ENCODE measurements at regions not wholly inside any gene's neighbourhood (a gene's known extent, or its start where the extent isn't known, plus 50 kb on each side); places are given as distances from the start of the nearest gene placed in this dataset.
A peak's percentile ranks its signal among the peaks of the same experiment; 100 is the strongest.

DNA sequence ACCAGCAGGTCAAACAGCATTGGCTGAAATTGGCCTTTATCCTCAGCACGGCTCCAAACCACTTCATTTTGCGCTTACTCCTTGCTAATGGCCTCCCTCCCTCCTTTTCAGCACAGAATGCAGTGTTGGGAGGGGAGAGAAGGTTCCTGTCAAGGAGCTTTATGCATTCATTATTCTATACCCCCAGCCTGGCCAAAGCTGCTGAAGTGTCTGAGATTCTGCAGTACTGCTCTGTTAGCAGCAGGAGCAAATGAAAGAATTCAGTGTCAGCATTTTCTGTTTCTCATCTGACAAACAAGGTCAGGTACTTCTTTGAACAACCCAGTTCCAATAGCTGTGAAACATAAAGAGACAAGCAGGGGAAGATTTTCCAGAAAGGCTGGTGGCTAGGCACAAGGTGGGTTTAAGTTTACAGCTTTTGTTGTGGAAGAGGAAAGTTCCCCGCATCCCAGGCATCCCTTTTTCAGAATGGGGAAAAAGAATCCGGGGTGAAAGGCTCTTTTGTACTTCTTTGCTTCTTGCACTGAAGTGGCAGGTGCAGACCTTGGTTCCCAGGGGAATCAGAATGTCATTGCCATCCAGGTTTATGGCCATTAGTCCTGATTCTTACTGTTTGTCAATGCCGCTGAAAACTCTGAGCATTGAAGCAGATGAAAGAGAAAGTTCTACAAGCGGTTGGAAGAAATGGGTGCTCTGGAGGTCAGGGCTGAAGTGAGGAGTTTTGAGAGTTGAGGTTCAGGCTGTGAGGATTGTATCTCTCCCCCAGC, 109.3 kb upstream of the APC start:
- DNase-seq (ENCODE audit: low read depth) = no peak
- peaks cover 3% of the 10 kb centered on the region for H3K4me1 Mint-ChIP-seq (ENCODE audit: low read depth, unreplicated experiment)

DNA sequence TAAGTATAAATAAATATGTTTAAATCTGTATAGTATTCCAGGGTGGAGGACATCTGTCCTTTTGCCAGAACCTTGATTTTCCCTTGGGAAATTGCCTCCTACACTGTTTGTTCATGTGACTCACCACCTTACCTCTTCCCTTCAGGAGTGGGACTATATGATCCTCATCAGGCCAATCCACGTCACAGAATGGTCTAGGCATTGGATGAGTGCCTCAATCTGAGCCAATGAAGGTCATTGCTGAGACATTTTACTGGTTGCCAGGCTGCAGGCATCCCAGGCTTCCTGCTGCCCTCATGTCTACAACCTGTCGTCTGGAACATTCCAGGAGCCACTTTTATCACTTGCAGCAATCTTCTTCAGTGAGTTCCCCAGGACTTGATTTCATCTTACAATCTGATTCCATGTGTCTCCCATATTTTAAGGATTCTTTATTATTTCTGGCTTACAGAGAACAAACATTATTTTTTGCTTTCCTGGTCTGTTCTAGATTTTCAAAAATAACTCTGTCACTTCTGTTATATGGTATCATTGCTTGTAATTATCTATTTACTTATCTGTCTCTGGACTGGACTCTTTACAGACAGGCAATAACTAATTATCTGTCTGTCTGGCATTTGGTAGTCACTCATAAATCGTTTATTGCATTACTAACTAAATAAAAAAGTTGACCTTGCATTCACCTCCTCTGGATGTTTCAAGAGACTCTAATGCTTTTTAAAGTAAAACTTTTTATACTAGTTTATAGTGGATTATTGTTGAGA, 107.3 kb upstream of the APC start:
- Histone ChIP-seq H3K9me3 (ENCODE audit: insufficient read depth, low read depth, low read length) (peaks cover 2% of the 10 kb centered on the region), H3K4me1 (ENCODE audit: insufficient read depth, low read length) (no peaks in the 10 kb centered on the region), H3K36me3 (ENCODE audit: insufficient read depth, low read length) (no peaks in the 10 kb centered on the region), H3K79me2 (ENCODE audit: insufficient read depth, low read length) (no peaks in the 10 kb centered on the region), H3K27ac (ENCODE audit: low read depth, low read length) (no peak overlapping the region), H3K4me3 (ENCODE audit: insufficient read depth, low read depth, low read length) (no peak overlapping the region), H2AFZ (ENCODE audit: low read depth, low read length) (no peak overlapping the region), H3K27me3 (ENCODE audit: insufficient read depth, low read length) (no peaks in the 10 kb centered on the region), H4K20me1 (ENCODE audit: insufficient read depth, low read length) (no peaks in the 10 kb centered on the region), H3K9ac (ENCODE audit: low read length) (no peak overlapping the region), H3K4me2 (ENCODE audit: low read length) (no peak overlapping the region)
- DNase-seq (ENCODE audit: low read depth) (no peak), FAIRE-seq (no peak)
- Mint-ChIP-seq H3K4me1 (ENCODE audit: low read depth, unreplicated experiment) (peaks cover 7% of the 10 kb centered on the region), H3K27me3 (ENCODE audit: low read depth, unreplicated experiment) (peaks cover 5% of the 10 kb centered on the region), H3K27ac (ENCODE audit: unreplicated experiment) (no peak overlapping the region), H3K36me3 (ENCODE audit: low read depth, unreplicated experiment) (no peaks in the 10 kb centered on the region), H3K9me3 (ENCODE audit: unreplicated experiment) (peaks cover 3% of the 10 kb centered on the region), H3K4me3 (ENCODE audit: unreplicated experiment) (no peak overlapping the region)
- no peak for TF ChIP-seq EZH2 (IDR thresholded peaks at IDR 0.05; ENCODE audit: insufficient read depth, low read length)
- TF ChIP-seq, protein P1, sequence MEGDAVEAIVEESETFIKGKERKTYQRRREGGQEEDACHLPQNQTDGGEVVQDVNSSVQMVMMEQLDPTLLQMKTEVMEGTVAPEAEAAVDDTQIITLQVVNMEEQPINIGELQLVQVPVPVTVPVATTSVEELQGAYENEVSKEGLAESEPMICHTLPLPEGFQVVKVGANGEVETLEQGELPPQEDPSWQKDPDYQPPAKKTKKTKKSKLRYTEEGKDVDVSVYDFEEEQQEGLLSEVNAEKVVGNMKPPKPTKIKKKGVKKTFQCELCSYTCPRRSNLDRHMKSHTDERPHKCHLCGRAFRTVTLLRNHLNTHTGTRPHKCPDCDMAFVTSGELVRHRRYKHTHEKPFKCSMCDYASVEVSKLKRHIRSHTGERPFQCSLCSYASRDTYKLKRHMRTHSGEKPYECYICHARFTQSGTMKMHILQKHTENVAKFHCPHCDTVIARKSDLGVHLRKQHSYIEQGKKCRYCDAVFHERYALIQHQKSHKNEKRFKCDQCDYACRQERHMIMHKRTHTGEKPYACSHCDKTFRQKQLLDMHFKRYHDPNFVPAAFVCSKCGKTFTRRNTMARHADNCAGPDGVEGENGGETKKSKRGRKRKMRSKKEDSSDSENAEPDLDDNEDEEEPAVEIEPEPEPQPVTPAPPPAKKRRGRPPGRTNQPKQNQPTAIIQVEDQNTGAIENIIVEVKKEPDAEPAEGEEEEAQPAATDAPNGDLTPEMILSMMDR (IDR thresholded peaks at IDR 0.05; ENCODE audit: insufficient read depth, low read depth, low read length) = no peak

More for the DNA sequence above, 109.3 kb upstream of the APC start:
- H3K36me3 Mint-ChIP-seq (ENCODE audit: low read depth, unreplicated experiment) = no peaks in the 10 kb centered on the region
- FAIRE-seq = no peak
- no peak for TF ChIP-seq EZH2 (IDR thresholded peaks at IDR 0.05; ENCODE audit: insufficient read depth, low read length)
- TF ChIP-seq, protein P1 (IDR thresholded peaks at IDR 0.05; ENCODE audit: insufficient read depth, low read depth, low read length) = no peak
- peak overlapping the region; percentile 41 for H3K4me2 ChIP-seq (ENCODE audit: low read length)
- no peaks in the 10 kb centered on the region for H3K79me2 ChIP-seq (ENCODE audit: insufficient read depth, low read length)
- no peak overlapping the region for H3K4me3 ChIP-seq (ENCODE audit: insufficient read depth, low read depth, low read length)
- H2AFZ ChIP-seq (ENCODE audit: low read depth, low read length) = no peak overlapping the region
- H3K9me3 Mint-ChIP-seq (ENCODE audit: unreplicated experiment) = peaks cover 3% of the 10 kb centered on the region
- H3K27ac Mint-ChIP-seq (ENCODE audit: unreplicated experiment) = no peak overlapping the region
- H3K4me1 ChIP-seq (ENCODE audit: insufficient read depth, low read length) = no peaks in the 10 kb centered on the region
- H3K27me3 Mint-ChIP-seq (ENCODE audit: low read depth, unreplicated experiment) = peaks cover 5% of the 10 kb centered on the region
- H3K36me3 ChIP-seq (ENCODE audit: insufficient read depth, low read length) = no peaks in the 10 kb centered on the region
- H3K9me3 ChIP-seq (ENCODE audit: insufficient read depth, low read depth, low read length) = peaks cover under 1% of the 10 kb centered on the region
- no peak overlapping the region for H3K27ac ChIP-seq (ENCODE audit: low read depth, low read length)
- no peak overlapping the region for H3K9ac ChIP-seq (ENCODE audit: low read length)
- H3K4me3 Mint-ChIP-seq (ENCODE audit: unreplicated experiment) = no peak overlapping the region
- H3K27me3 ChIP-seq (ENCODE audit: insufficient read depth, low read length) = no peaks in the 10 kb centered on the region
- no peaks in the 10 kb centered on the region for H4K20me1 ChIP-seq (ENCODE audit: insufficient read depth, low read length)

Measured in astrocyte (in vitro differentiated cells and primary cell).